IMR-90 (cell line): ENCODE measurements at regions not wholly inside any gene's neighbourhood (a gene's known extent, or its start where the extent isn't known, plus 50 kb on each side); places are given as distances from the start of the nearest gene placed in this dataset.
A peak's percentile ranks its signal among the peaks of the same experiment; 100 is the strongest.

Experiments used
- ATAC-seq: fragments of 200-7000 bp; cut with Tn5 transposase; 2 replicates; pipeline ENCODE4 v1.9.1; 2020; ENCODE audit warnings: low read depth, mild to moderate bottlenecking, moderate library complexity
- BruUV-seq: library from RNA; stranded (reverse); fragments of 400-500 nt; replicated peaks from 2 replicates; lab custom pipeline; 2021; lab: Mats Ljungman, UMichigan
- CTCF ChIA-PET: fragments of 300-600 bp; formaldehyde crosslinking; extraction: SDS; loops from one replicate; lab custom pipeline; 2021; ENCODE audit warnings: antibody characterized with exemption; lab: Yijun Ruan, JAX
- POLR2A ChIA-PET: fragments of 300-600 bp; sonication (Branson Sonifier 250); formaldehyde crosslinking; loops from one replicate; lab custom pipeline; 2022; ENCODE audit warnings: antibody characterized with exemption; ENCODE audit not compliant: unreplicated experiment; lab: Charles Lee
- DNase-seq: peaks from one replicate; pipeline ENCODE4 v3.0.0; 2013
- H2AFZ ChIP-seq: replicated peaks from 2 replicates; pipeline ENCODE3; 2013; ENCODE audit warnings: low read length, mild to moderate bottlenecking; ENCODE audit not compliant: poor library complexity
- H2AK5ac ChIP-seq: 2 replicates; pipeline ENCODE4 v1.6.1; 2013; ENCODE audit warnings: low read depth, low read length, inconsistent platforms
- H2AK9ac ChIP-seq: replicated peaks from 2 replicates; pipeline ENCODE3; 2013; ENCODE audit warnings: mild to moderate bottlenecking, low read depth, low read length, moderate library complexity; ENCODE audit not compliant: poor library complexity
- H2BK120ac ChIP-seq: 2 replicates; pipeline ENCODE4 v1.6.1; 2013; ENCODE audit warnings: low read depth, low read length, inconsistent platforms
- H2BK15ac ChIP-seq: 3 replicates; pipeline ENCODE4 v1.6.1; 2013; ENCODE audit warnings: low read depth, low read length, inconsistent platforms
- H2BK20ac ChIP-seq: 2 replicates; pipeline ENCODE4 v1.6.1; 2013; ENCODE audit warnings: low read depth, mild to moderate bottlenecking, inconsistent platforms, low read length, moderate library complexity
- H2BK5ac ChIP-seq: 2 replicates; pipeline ENCODE4 v1.6.1; 2013; ENCODE audit warnings: mild to moderate bottlenecking, low read depth, low read length, inconsistent platforms; ENCODE audit not compliant: poor library complexity, severe bottlenecking
- H3K14ac ChIP-seq: replicated peaks from 2 replicates; pipeline ENCODE4 v1.6.1; 2013; ENCODE audit warnings: low read depth, low read length, inconsistent platforms
- H3K18ac ChIP-seq: 2 replicates; pipeline ENCODE4 v1.6.1; 2013; ENCODE audit warnings: low read depth, low read length, control low read depth
- H3K23ac ChIP-seq: 2 replicates; pipeline ENCODE4 v1.6.1; 2013; ENCODE audit warnings: low read depth, low read length, inconsistent platforms
- H3K27ac ChIP-seq: 2 replicates; pipeline ENCODE4 v1.5.1; 2013; ENCODE audit warnings: mild to moderate bottlenecking, control low read depth, low read length; ENCODE audit not compliant: insufficient read depth
- H3K27me3 ChIP-seq: 2 replicates; pipeline ENCODE4 v1.6.1; 2013; ENCODE audit warnings: low read length; ENCODE audit not compliant: control insufficient read depth, insufficient read depth
- H3K36me3 ChIP-seq: 2 replicates; pipeline ENCODE4 v1.6.1; 2013; ENCODE audit warnings: low read length, mixed read lengths; ENCODE audit not compliant: control insufficient read depth, insufficient read depth
- H3K4ac ChIP-seq: 2 replicates; pipeline ENCODE4 v1.6.1; 2013; ENCODE audit warnings: low read depth, low read length, inconsistent platforms
- H3K4me1 ChIP-seq: 2 replicates; pipeline ENCODE4 v1.6.1; 2013; ENCODE audit warnings: low read length, mixed read lengths; ENCODE audit not compliant: control insufficient read depth, insufficient read depth
- H3K4me2 ChIP-seq: 2 replicates; pipeline ENCODE4 v1.6.1; 2013; ENCODE audit warnings: low read depth, mild to moderate bottlenecking, control low read depth, low read length, moderate library complexity
- H3K4me3 ChIP-seq: 2 replicates; pipeline ENCODE4 v1.5.1; 2013; ENCODE audit warnings: low read depth, mild to moderate bottlenecking, control low read depth, low read length, moderate library complexity; ENCODE audit not compliant: insufficient read depth
- H3K56ac ChIP-seq: 2 replicates; pipeline ENCODE4 v1.6.1; 2013; ENCODE audit warnings: low read length, inconsistent platforms; ENCODE audit not compliant: insufficient read depth; ENCODE audit errors: extremely low read depth
- H3K79me1 ChIP-seq, 2 experiments: 2 replicates each; pipeline ENCODE4 v1.6.1; 2013; ENCODE audit warnings: low read length in 2 of 2, inconsistent platforms in 1 of 2, low read depth in 1 of 2
- H3K9ac ChIP-seq: 2 replicates; pipeline ENCODE4 v1.6.1; 2013; ENCODE audit warnings: low read depth, low read length, control low read depth
- H3K9me1 ChIP-seq: 2 replicates; pipeline ENCODE4 v1.6.1; 2013; ENCODE audit warnings: low read length, inconsistent platforms; ENCODE audit not compliant: insufficient read depth
- H3K9me3 ChIP-seq: 2 replicates; pipeline ENCODE4 v1.6.1; 2013; ENCODE audit warnings: low read length; ENCODE audit not compliant: control insufficient read depth, insufficient read depth
- H4K20me1 ChIP-seq: 2 replicates; pipeline ENCODE4 v1.6.1; 2013; ENCODE audit warnings: low read length, inconsistent platforms; ENCODE audit not compliant: insufficient read depth
- H4K5ac ChIP-seq: 2 replicates; pipeline ENCODE4 v1.6.1; 2013; ENCODE audit warnings: mild to moderate bottlenecking, low read depth, low read length, control low read depth
- H4K8ac ChIP-seq, 2 experiments: 2 replicates each; pipeline ENCODE4 v1.6.1; 2013; ENCODE audit warnings: low read depth in 2 of 2, low read length in 2 of 2, control low read depth in 1 of 2, inconsistent platforms in 1 of 2
- H4K91ac ChIP-seq: 2 replicates; pipeline ENCODE4 v1.6.1; 2013; ENCODE audit warnings: low read depth, low read length, inconsistent platforms; ENCODE audit not compliant: insufficient read depth
- BHLHE40 ChIP-seq: fragments of 150-350 bp; IDR thresholded peaks from 2 replicates; pipeline ENCODE4 v1.6.1; 2016; ENCODE audit warnings: mild to moderate bottlenecking, low read depth, low read length
- CHD1 ChIP-seq: IDR thresholded peaks from 2 replicates; pipeline ENCODE4 v1.6.1; 2012; ENCODE audit warnings: low read depth, low read length, improper control_type of control experiment
- CTCF ChIP-seq: conservative IDR thresholded peaks from 2 replicates; pipeline ENCODE4 v1.5.1; 2012; ENCODE audit warnings: mild to moderate bottlenecking, low read depth, low read length, improper control_type of control experiment
- ELK1 ChIP-seq: fragments of 150-350 bp; IDR thresholded peaks from 2 replicates; pipeline ENCODE4 v1.6.1; 2016; ENCODE audit warnings: low read depth, mild to moderate bottlenecking, low read length, moderate library complexity, borderline replicate concordance
- MAFK ChIP-seq: IDR thresholded peaks from 2 replicates; pipeline ENCODE4 v1.6.1; 2012; ENCODE audit warnings: low read depth, low read length, improper control_type of control experiment
- NFE2L2 ChIP-seq: fragments of 150-350 bp; IDR thresholded peaks from 2 replicates; pipeline ENCODE4 v1.6.1; 2016; ENCODE audit warnings: low read depth, mild to moderate bottlenecking, low read length
- POLR2A ChIP-seq: IDR thresholded peaks from 2 replicates; pipeline ENCODE4 v1.6.1; 2012; ENCODE audit warnings: mild to moderate bottlenecking, low read depth, low read length
- RAD21 ChIP-seq: IDR thresholded peaks from 2 replicates; pipeline ENCODE4 v1.6.1; 2012; ENCODE audit warnings: low read length, improper control_type of control experiment
- RFX5 ChIP-seq: IDR thresholded peaks from 2 replicates; pipeline ENCODE4 v1.8.0; 2012; ENCODE audit warnings: low read depth, mild to moderate bottlenecking, low read length, moderate library complexity
- SMC3 ChIP-seq: fragments of 150-350 bp; IDR thresholded peaks from 2 replicates; pipeline ENCODE4 v1.6.1; 2016; ENCODE audit warnings: low read depth, mild to moderate bottlenecking, antibody characterized with exemption, low read length, moderate library complexity
- USF2 ChIP-seq: fragments of 150-350 bp; IDR thresholded peaks from 2 replicates; pipeline ENCODE4 v1.6.1; 2017; ENCODE audit warnings: mild to moderate bottlenecking, antibody characterized with exemption, low read length, low read depth
- WGBS, 2 experiments: methylation state at CpG; one replicate each; pipeline versions ENCODE4 v1.1.5 to v1.1.7; 2013; ENCODE audit warnings: missing lambda C conversion rate in 2 of 2; ENCODE audit not compliant: insufficient read length in 1 of 2; ENCODE audit errors: extremely low coverage in 2 of 2; 5-methylcytosine and 5-hydroxymethylcytosine counted together
- dilution Hi-C: fragments of 300-500 bp; cut with HindIII; formaldehyde crosslinking; loops from one replicate; pipeline ENCODE4 v1.14.3; 2018; ENCODE audit warnings: low sequenced_read_pairs; ENCODE audit not compliant: unreplicated experiment
- in situ Hi-C: fragments of 300-500 bp; cut with MboI; formaldehyde crosslinking; loops from 3 replicates; pipeline ENCODE4 v1.14.3; 2019; ENCODE audit warnings: low sequenced_read_pairs, inconsistent platforms, mixed read lengths
- intact Hi-C: fragments of 100-400 bp; cut with micrococcal nuclease; formaldehyde crosslinking; loops from 2 replicates; pipeline ENCODE4 v1.10.0; 2022

- Histone ChIP-seq H2AFZ (no peak overlapping the region), H3K18ac (peak overlapping the region; percentile 68; the same call in 1 of the 2 replicates), H2BK20ac (0 out of 2 replicates have a peak overlapping the region, but pooled peaks have one; percentile 24), H3K36me3 (no peaks in the 10 kb centered on the region), H3K79me1 (no peaks in the 10 kb centered on the region), H4K8ac (no peak overlapping the region), H2AK9ac (no peak overlapping the region), H3K4me1 (peaks cover 8% of the 10 kb centered on the region), H3K56ac (no peak overlapping the region), H3K4ac (no peak overlapping the region), H2AK5ac (no peak overlapping the region; the same call in 1 of the 2 replicates), H3K27ac (peak overlapping the region; percentile 41; the same call in 1 of the 2 replicates), H4K5ac (peak overlapping the region; percentile 5; the same call in 1 of the 2 replicates), H3K9me3 (no peaks in the 10 kb centered on the region), H3K27me3 (no peaks in the 10 kb centered on the region), H4K91ac (no peak overlapping the region), H3K23ac (no peak overlapping the region), H2BK120ac (peak overlapping the region; percentile 55; the same call in 1 of the 2 replicates), H2BK5ac (peak overlapping the region; percentile 29), H3K9me1 (no peaks in the 10 kb centered on the region), H3K4me2 (peak overlapping the region; percentile 62; the same call in 1 of the 2 replicates), H3K14ac (0 out of 2 replicates have a peak overlapping the region, but pooled peaks have one; percentile 16), H3K4me3 (no peak overlapping the region), H2BK15ac (0 out of 3 replicates have a peak overlapping the region, but pooled peaks have one; percentile 68), H4K20me1 (no peaks in the 10 kb centered on the region), H3K9ac (no peak overlapping the region)
- intact Hi-C loops: no loop called here
- WGBS, 2 experiments: no CpG with 5 or more reads among the region's 3 CpGs
- TF ChIP-seq BHLHE40 (no peak), ELK1 (no peak), SMC3 (no peak), USF2 (no peak), CTCF (no peak), CHD1 (no peak), MAFK (no peak), RAD21 (no peak), NFE2L2 (no peak), POLR2A (no peak), RFX5 (no peak)
- dilution Hi-C loops: no loop called here
- ATAC-seq (peak; percentile 77), DNase-seq (peak; percentile 85)
- ChIA-PET CTCF (interaction anchor here (1.3 kb wide), 1 partner anchor 10 kb away, joined by 3 read pairs; no protein-coding TSS in a partner anchor), POLR2A (no interaction called here)
- BruUV-seq: no TSS peak
- in situ Hi-C loops: no loop called here
These were observed 508.8 kb downstream of the ANKRD50 start for GRCh38 chr4:124203613-124204238.
